Astrocyte (in vitro differentiated cells and primary cell): ENCODE measurements at regions not wholly inside any gene's neighbourhood (a gene's known extent, or its start where the extent isn't known, plus 50 kb on each side); places are given as distances from the start of the nearest gene placed in this dataset.

ENCODE experiments used
- DNase-seq: peaks from one replicate; pipeline ENCODE4 v3.0.0-alpha.2; 2010; ENCODE audit warnings: low read depth
- FAIRE-seq: peaks from 2 replicates; lab custom pipeline; 2011; peaks lifted over from hg19 to GRCh38; lab: Jason Lieb, UNC
- H2AFZ ChIP-seq: 2 replicates; pipeline ENCODE4 v1.6.0; 2012; ENCODE audit warnings: low read depth, low read length, inconsistent platforms
- H3K27ac ChIP-seq: 2 replicates; pipeline ENCODE4 v1.5.1; 2011; ENCODE audit warnings: low read depth, low read length, inconsistent platforms
- H3K27me3 ChIP-seq: 2 replicates; pipeline ENCODE4 v1.6.0; 2011; ENCODE audit warnings: low read length, inconsistent platforms; ENCODE audit not compliant: insufficient read depth
- H3K36me3 ChIP-seq: 2 replicates; pipeline ENCODE4 v1.5.1; 2011; ENCODE audit warnings: low read length, inconsistent platforms; ENCODE audit not compliant: insufficient read depth
- H3K4me1 ChIP-seq: 2 replicates; pipeline ENCODE4 v1.5.1; 2011; ENCODE audit warnings: low read length, inconsistent platforms; ENCODE audit not compliant: insufficient read depth
- H3K4me2 ChIP-seq: 2 replicates; pipeline ENCODE4 v1.6.0; 2012; ENCODE audit warnings: low read length, inconsistent platforms
- H3K4me3 ChIP-seq: 2 replicates; pipeline ENCODE4 v1.5.1; 2011; ENCODE audit warnings: low read depth, mild to moderate bottlenecking, low read length, inconsistent platforms; ENCODE audit not compliant: insufficient read depth
- H3K79me2 ChIP-seq: 2 replicates; pipeline ENCODE4 v1.6.0; 2012; ENCODE audit warnings: mild to moderate bottlenecking, low read length, inconsistent platforms; ENCODE audit not compliant: insufficient read depth
- H3K9ac ChIP-seq: 2 replicates; pipeline ENCODE4 v1.6.0; 2012; ENCODE audit warnings: mild to moderate bottlenecking, low read length, inconsistent platforms
- H3K9me3 ChIP-seq: 2 replicates; pipeline ENCODE4 v1.5.1; 2012; ENCODE audit warnings: low read depth, mild to moderate bottlenecking, low read length, inconsistent platforms; ENCODE audit not compliant: insufficient read depth
- H4K20me1 ChIP-seq: 2 replicates; pipeline ENCODE4 v1.6.0; 2012; ENCODE audit warnings: low read length, inconsistent platforms; ENCODE audit not compliant: insufficient read depth
- H3K27ac Mint-ChIP-seq: one replicate; pipeline ENCODE4 v1.8.0; 2021; ENCODE audit warnings: mild to moderate bottlenecking, mixed read lengths; ENCODE audit not compliant: unreplicated experiment
- H3K27me3 Mint-ChIP-seq: one replicate; pipeline ENCODE4 v1.8.0; 2021; ENCODE audit warnings: low read depth, mixed read lengths; ENCODE audit not compliant: unreplicated experiment
- H3K36me3 Mint-ChIP-seq: one replicate; pipeline ENCODE4 v1.8.0; 2021; ENCODE audit warnings: low read depth, mixed read lengths; ENCODE audit not compliant: unreplicated experiment
- H3K4me1 Mint-ChIP-seq: one replicate; pipeline ENCODE4 v1.8.0; 2021; ENCODE audit warnings: low read depth, mixed read lengths; ENCODE audit not compliant: unreplicated experiment
- H3K4me3 Mint-ChIP-seq: one replicate; pipeline ENCODE4 v1.8.0; 2021; ENCODE audit warnings: mild to moderate bottlenecking, moderate library complexity, mixed read lengths; ENCODE audit not compliant: unreplicated experiment
- H3K9me3 Mint-ChIP-seq: one replicate; pipeline ENCODE4 v1.8.0; 2021; ENCODE audit warnings: mild to moderate bottlenecking, mixed read lengths; ENCODE audit not compliant: unreplicated experiment
- CTCF ChIP-seq: IDR thresholded peaks from 2 replicates; pipeline ENCODE4 v1.5.1; 2011; ENCODE audit warnings: low read depth, mild to moderate bottlenecking, inconsistent platforms, low read length, moderate library complexity; ENCODE audit not compliant: insufficient read depth
- EZH2 ChIP-seq: IDR thresholded peaks from 2 replicates; pipeline ENCODE4 v1.6.1; 2012; ENCODE audit warnings: mild to moderate bottlenecking, low read length, inconsistent platforms; ENCODE audit not compliant: insufficient read depth

- H3K79me2 ChIP-seq = no peaks in the 10 kb centered on the region
- peaks cover 3% of the 10 kb centered on the region for H3K9me3 ChIP-seq
- no peak overlapping the region for H3K9ac ChIP-seq
- H3K27me3 ChIP-seq = no peaks in the 10 kb centered on the region
- Mint-ChIP-seq H3K27ac (no peak overlapping the region), H3K4me3 (no peak overlapping the region), H3K9me3 (peaks cover 4% of the 10 kb centered on the region), H3K36me3 (peaks cover 1% of the 10 kb centered on the region), H3K4me1 (peaks cover 15% of the 10 kb centered on the region), H3K27me3 (no peaks in the 10 kb centered on the region)
- H4K20me1 ChIP-seq = no peaks in the 10 kb centered on the region
- no peak overlapping the region for H3K4me3 ChIP-seq
- H3K4me2 ChIP-seq = no peak overlapping the region
- no peaks in the 10 kb centered on the region for H3K36me3 ChIP-seq
- peaks cover 13% of the 10 kb centered on the region for H3K4me1 ChIP-seq
- DNase-seq (no peak), FAIRE-seq (no peak)
- no peak for TF ChIP-seq CTCF
- no peak for TF ChIP-seq EZH2
- H2AFZ ChIP-seq = no peak overlapping the region
- no peak overlapping the region for H3K27ac ChIP-seq
These were observed 50.4 kb upstream of the CTSC start for GRCh38 chr11:88387957-88388356.
